ENCODE measurements at regions not wholly inside any gene's neighbourhood (a gene's known extent, or its start where the extent isn't known, plus 50 kb on each side); places are given as distances from the start of the nearest gene placed in this dataset.

GRCh38 chr11:80542704-80543103 lies 1101.9 kb upstream of the TENM4 start:
- CTCF ChIA-PET = no interaction called here
- POLR2A ChIA-PET = no interaction called here
- Histone ChIP-seq H4K20me1 (replicated peaks; ENCODE audit: control insufficient read depth, extremely low read depth, insufficient read depth, low read length) (no peaks in the 10 kb centered on the region), H3K4me3 (replicated peaks in 1 of 3; ENCODE audit: insufficient read depth in 1 of 3, low read depth in 1 of 3, low read length in 3 of 3) (no peak overlapping the region), H3K4me2 (ENCODE audit: insufficient read depth, low read length) (no peak overlapping the region), H3K9ac (replicated peaks; ENCODE audit: extremely low read depth, insufficient read depth, low read length) (no peak overlapping the region), H3K4me1 (ENCODE audit: control insufficient read depth, extremely low read depth, insufficient read depth, low read length) (no peaks in the 10 kb centered on the region), H3K9me3 (replicated peaks; ENCODE audit: control insufficient read depth, insufficient read depth, low read length) (no peaks in the 10 kb centered on the region), H3K27ac (ENCODE audit: insufficient read depth, low read depth, low read length) (no peak overlapping the region), H3K27me3 (ENCODE audit: control insufficient read depth in 2 of 2, insufficient read depth in 2 of 2, low read length in 2 of 2) (no peaks in the 10 kb centered on the region), H2AFZ (ENCODE audit: low read depth, low read length) (no peak overlapping the region), H3K79me2 (ENCODE audit: control insufficient read depth, insufficient read depth, low read length) (no peaks in the 10 kb centered on the region), H3K9me1 (replicated peaks; ENCODE audit: control insufficient read depth, extremely low read depth, insufficient read depth, low read length) (no peaks in the 10 kb centered on the region), H3K36me3 (ENCODE audit: control insufficient read depth in 2 of 2, extremely low read depth in 1 of 2, insufficient read depth in 2 of 2, low read length in 2 of 2) (no peaks in the 10 kb centered on the region)
- no TSS peak for BruUV-seq (replicated peaks)
- DNase-seq (ENCODE audit: low read depth, low spot score) = no peak
- FAIRE-seq = no peak
- dilution Hi-C loops (cut with MboI; ENCODE audit: extremely low pct_ligation_motif_present, low sequenced_read_pairs) = no loop called here
- no peak for TF ChIP-seq CTCF (IDR thresholded peaks at IDR 0.05; ENCODE audit: extremely low read depth in 1 of 2, insufficient read depth in 1 of 2, low read depth in 1 of 2, low read length in 2 of 2)
- intact Hi-C loops (cut with micrococcal nuclease) = no loop called here

GRCh38 chr11:80538040-80538439 lies 1097.2 kb upstream of the TENM4 start:
- no peaks in the 10 kb centered on the region for H3K4me1 ChIP-seq (ENCODE audit: control insufficient read depth, extremely low read depth, insufficient read depth, low read length)
- no peak overlapping the region for H3K4me3 ChIP-seq (replicated peaks in 1 of 3; ENCODE audit: insufficient read depth in 1 of 3, low read depth in 1 of 3, low read length in 3 of 3)
- H3K27ac ChIP-seq (ENCODE audit: insufficient read depth, low read depth, low read length) = no peak overlapping the region
- BruUV-seq (replicated peaks) = no TSS peak
- no peaks in the 10 kb centered on the region for H3K27me3 ChIP-seq (ENCODE audit: control insufficient read depth in 2 of 2, insufficient read depth in 2 of 2, low read length in 2 of 2)
- TF ChIP-seq MAX (IDR thresholded peaks at IDR 0.05; ENCODE audit: insufficient read depth, insufficient read length) (no peak), POLR2AphosphoS5 (IDR thresholded peaks at IDR 0.05; ENCODE audit: insufficient read depth, low read depth, low read length) (no peak)
- FAIRE-seq (no peak), DNase-seq (ENCODE audit: low read depth, low spot score) (no peak)
- no peaks in the 10 kb centered on the region for H4K20me1 ChIP-seq (replicated peaks; ENCODE audit: control insufficient read depth, extremely low read depth, insufficient read depth, low read length)
- CTCF ChIA-PET = interaction anchor here (0.8 kb wide), 1 partner anchor 9 kb away, joined by 3 read pairs; no protein-coding TSS in a partner anchor
- no peak overlapping the region for H2AFZ ChIP-seq (ENCODE audit: low read depth, low read length)
- no peak overlapping the region for H3K4me2 ChIP-seq (ENCODE audit: insufficient read depth, low read length)
- dilution Hi-C loops (cut with MboI; ENCODE audit: extremely low pct_ligation_motif_present, low sequenced_read_pairs) (no loop called here), intact Hi-C loops (cut with micrococcal nuclease) (no loop called here)
- no peaks in the 10 kb centered on the region for H3K9me1 ChIP-seq (replicated peaks; ENCODE audit: control insufficient read depth, extremely low read depth, insufficient read depth, low read length)
- no peaks in the 10 kb centered on the region for H3K79me2 ChIP-seq (ENCODE audit: control insufficient read depth, insufficient read depth, low read length)
- H3K9ac ChIP-seq (replicated peaks; ENCODE audit: extremely low read depth, insufficient read depth, low read length) = no peak overlapping the region
- no peaks in the 10 kb centered on the region for H3K9me3 ChIP-seq (replicated peaks; ENCODE audit: control insufficient read depth, insufficient read depth, low read length)
- H3K36me3 ChIP-seq (ENCODE audit: control insufficient read depth in 2 of 2, extremely low read depth in 1 of 2, insufficient read depth in 2 of 2, low read length in 2 of 2) = no peaks in the 10 kb centered on the region
- POLR2A ChIA-PET = no interaction called here
